ENCODE measurements at regions not wholly inside any gene's neighbourhood (a gene's known extent, or its start where the extent isn't known, plus 50 kb on each side); places are given as distances from the start of the nearest gene placed in this dataset.
"Not testable (repeated sequence)": the region's sequence is repeated elsewhere in the genome, so short reads cannot be mapped to it uniquely, and the experiment has no call there.

- DNase-seq (ENCODE audit: low spot score): no peak
Measured at GRCh38 chr3:56955492-56956111, 104.9 kb upstream of the SPATA12 start.

- DNase-seq (ENCODE audit: low spot score): no peak
Measured at GRCh38 chr3:56954125-56954524, 106.3 kb upstream of the SPATA12 start.

GRCh38 chr3:56952846-56953245, 107.6 kb upstream of the SPATA12 start:
- DNase-seq (ENCODE audit: low spot score): no peak

- no peak for DNase-seq (ENCODE audit: low spot score)
Measured at GRCh38 chr3:56952061-56952460, 108.4 kb upstream of the SPATA12 start.

- DNase-seq (ENCODE audit: low spot score): no peak
Measured at GRCh38 chr3:56951366-56951765, 109.1 kb upstream of the SPATA12 start.

- DNase-seq (ENCODE audit: low spot score): not testable (repeated sequence)
Measured at GRCh38 chr3:56945378-56945777, 115.1 kb upstream of the SPATA12 start.

- DNase-seq (ENCODE audit: low spot score): no peak
Measured at GRCh38 chr3:56942523-56942922, 117.9 kb upstream of the SPATA12 start.

- no peak for DNase-seq (ENCODE audit: low spot score)
Measured at GRCh38 chr3:56940976-56941375, 119.5 kb upstream of the SPATA12 start.

GRCh38 chr3:56940321-56940720, 120.1 kb upstream of the SPATA12 start:
- no peak for DNase-seq (ENCODE audit: low spot score)

- DNase-seq (ENCODE audit: low spot score): no peak
Measured at GRCh38 chr3:56939834-56940233, 120.6 kb upstream of the SPATA12 start.

- DNase-seq (ENCODE audit: low spot score): no peak
Measured at GRCh38 chr3:56938530-56938929, 121.9 kb upstream of the SPATA12 start.

GRCh38 chr3:56937580-56937979, 122.9 kb upstream of the SPATA12 start:
- DNase-seq (ENCODE audit: low spot score): no peak

GRCh38 chr3:56935811-56936210, 124.7 kb upstream of the SPATA12 start:
- DNase-seq (ENCODE audit: low spot score): no peak

- not testable (repeated sequence) for DNase-seq (ENCODE audit: low spot score)
Measured at GRCh38 chr3:56934481-56934880, 126.0 kb upstream of the SPATA12 start.

- DNase-seq (ENCODE audit: low spot score): no peak
Measured at GRCh38 chr3:56933803-56934202, 126.7 kb upstream of the SPATA12 start.

- no peak for DNase-seq (ENCODE audit: low spot score)
Measured at GRCh38 chr3:56932866-56933265, 127.6 kb upstream of the SPATA12 start.

GRCh38 chr3:56931836-56932235, 128.6 kb upstream of the SPATA12 start:
- no peak for DNase-seq (ENCODE audit: low spot score)

- DNase-seq (ENCODE audit: low spot score): peak; percentile 28
Measured at GRCh38 chr3:56930706-56931105, 129.0 kb upstream of the ARHGEF3 start.

GRCh38 chr3:56929809-56930615, 128.3 kb upstream of the ARHGEF3 start:
- no peak for DNase-seq (ENCODE audit: low spot score)

GRCh38 chr3:56928379-56929068, 126.8 kb upstream of the ARHGEF3 start:
- no peak for DNase-seq (ENCODE audit: low spot score)

GRCh38 chr3:56927855-56928254, 126.1 kb upstream of the ARHGEF3 start:
- no peak for DNase-seq (ENCODE audit: low spot score)

GRCh38 chr3:56926947-56927282, 125.2 kb upstream of the ARHGEF3 start:
- no peak for DNase-seq (ENCODE audit: low spot score)

- no peak for DNase-seq (ENCODE audit: low spot score)
Measured at GRCh38 chr3:56926243-56926946, 124.6 kb upstream of the ARHGEF3 start.
